CD4-positive, alpha-beta T cell (primary cell): ENCODE measurements at regions not wholly inside any gene's neighbourhood (a gene's known extent, or its start where the extent isn't known, plus 50 kb on each side); places are given as distances from the start of the nearest gene placed in this dataset.
"Not testable (repeated sequence)": the region's sequence is repeated elsewhere in the genome, so short reads cannot be mapped to it uniquely, and the experiment has no call there.

Experiments
- ATAC-seq: fragments of 200-7000 bp; cut with Tn5 transposase; one replicate; pipeline ENCODE4 v1.10.0; 2022; ENCODE audit warnings: mild to moderate bottlenecking; ENCODE audit not compliant: poor library complexity
- CTCF ChIA-PET: fragments of 350-600 bp; sonication (Branson Sonifier 250); formaldehyde crosslinking; loops from one replicate; lab custom pipeline; 2021; ENCODE audit warnings: antibody characterized with exemption, inconsistent platforms; lab: Charles Lee
- POLR2A ChIA-PET: fragments of 350-600 bp; sonication (Branson Sonifier 250); formaldehyde crosslinking; loops from one replicate; lab custom pipeline; 2021; ENCODE audit warnings: antibody characterized with exemption, inconsistent platforms; lab: Charles Lee
- DNase-seq, 14 experiments: peaks; one replicate each; pipeline ENCODE4 v3.0.0-alpha.2; 2013 to 2020; ENCODE audit warnings: mixed read lengths in 2 of 14
- H3K27ac ChIP-seq, 2 donors: one replicate each; pipeline versions ENCODE4 v1.5.1 to v1.7.0; 2013; ENCODE audit warnings: low read length in 2 of 2, low read depth in 1 of 2, mild to moderate bottlenecking in 1 of 2
- H3K27me3 ChIP-seq, 2 experiments: 1 replicate in 1 of 2; 2 replicates in 1 of 2; pipeline versions ENCODE4 v1.6.1 to v1.7.0; 2013; ENCODE audit warnings: low read length in 2 of 2, control low read depth in 1 of 2, mild to moderate bottlenecking in 1 of 2, moderate library complexity in 1 of 2; ENCODE audit not compliant: insufficient read depth in 2 of 2, control insufficient read depth in 1 of 2
- H3K36me3 ChIP-seq: one replicate; pipeline ENCODE4 v1.6.1; 2013; ENCODE audit warnings: low read length, control low read depth; ENCODE audit not compliant: insufficient read depth
- H3K4me1 ChIP-seq: one replicate; pipeline ENCODE4 v1.6.1; 2013; ENCODE audit warnings: low read length, control low read depth; ENCODE audit not compliant: insufficient read depth
- H3K4me3 ChIP-seq: one replicate; pipeline ENCODE4 v1.5.1; 2013; ENCODE audit warnings: mild to moderate bottlenecking, low read length, moderate library complexity
- H3K9me3 ChIP-seq, 2 experiments: 1 replicate in 1 of 2; 2 replicates in 1 of 2; pipeline versions ENCODE4 v1.6.1 to v1.7.0; 2013; ENCODE audit warnings: low read length in 2 of 2, mild to moderate bottlenecking in 2 of 2, control low read depth in 1 of 2, moderate library complexity in 1 of 2; ENCODE audit not compliant: control insufficient read depth in 1 of 2, insufficient read depth in 1 of 2
- H3K27ac Mint-ChIP-seq: one replicate; pipeline ENCODE4 v1.8.0; 2020; ENCODE audit warnings: mixed read lengths
- H3K27me3 Mint-ChIP-seq: one replicate; pipeline ENCODE4 v1.8.0; 2021; ENCODE audit warnings: mixed read lengths
- H3K36me3 Mint-ChIP-seq: one replicate; pipeline ENCODE4 v1.8.0; 2021; ENCODE audit warnings: low read depth, mixed read lengths
- H3K4me1 Mint-ChIP-seq: one replicate; pipeline ENCODE4 v1.8.0; 2021; ENCODE audit warnings: low read depth, mixed read lengths
- H3K4me3 Mint-ChIP-seq: one replicate; pipeline ENCODE4 v1.8.0; 2020; ENCODE audit warnings: mild to moderate bottlenecking, mixed read lengths
- H3K9me3 Mint-ChIP-seq: one replicate; pipeline ENCODE4 v1.8.0; 2020; ENCODE audit warnings: mixed read lengths
- intact Hi-C, 2 experiments: fragments of 100-400 bp; cut with DNase I in 1 of 2; cut with micrococcal nuclease in 1 of 2; formaldehyde crosslinking; loops; one replicate each; pipeline versions ENCODE4 v1.15.1 to v1.9.0; 2023 to 2025; cut with DNase I, micrococcal nuclease
- TF ChIP-seq, protein P1 (sequence below): fragments of 200-600 bp; IDR thresholded peaks from one replicate; pipeline ENCODE4 v1.8.0; 2022; ENCODE audit warnings: antibody characterized with exemption, mild to moderate bottlenecking

DNA sequence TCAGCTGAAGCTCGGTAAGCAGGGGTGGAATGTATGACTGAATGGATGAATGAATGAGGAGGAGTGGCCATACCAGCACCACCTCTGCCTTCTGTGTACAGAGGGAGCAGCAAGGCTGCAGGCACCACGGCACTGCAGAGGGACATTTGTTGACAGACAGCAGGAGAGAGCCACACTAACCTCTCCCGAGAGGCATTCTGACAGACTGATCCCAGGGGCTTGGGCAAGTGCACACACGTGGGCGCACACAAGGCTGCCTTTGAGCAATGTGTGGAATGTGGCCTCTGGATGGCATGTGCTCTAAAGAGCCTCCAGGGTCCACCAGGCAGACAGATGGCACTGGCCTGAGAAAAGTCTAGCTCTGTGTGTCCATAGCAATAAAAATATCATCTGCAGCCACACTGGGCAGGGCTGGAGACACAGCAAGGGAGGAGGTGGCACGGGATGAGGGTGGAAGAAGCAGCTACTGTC is 111.8 kb downstream of the ACTL7B start:
- CTCF ChIA-PET, result no interaction called here
- no peak for DNase-seq

DNA sequence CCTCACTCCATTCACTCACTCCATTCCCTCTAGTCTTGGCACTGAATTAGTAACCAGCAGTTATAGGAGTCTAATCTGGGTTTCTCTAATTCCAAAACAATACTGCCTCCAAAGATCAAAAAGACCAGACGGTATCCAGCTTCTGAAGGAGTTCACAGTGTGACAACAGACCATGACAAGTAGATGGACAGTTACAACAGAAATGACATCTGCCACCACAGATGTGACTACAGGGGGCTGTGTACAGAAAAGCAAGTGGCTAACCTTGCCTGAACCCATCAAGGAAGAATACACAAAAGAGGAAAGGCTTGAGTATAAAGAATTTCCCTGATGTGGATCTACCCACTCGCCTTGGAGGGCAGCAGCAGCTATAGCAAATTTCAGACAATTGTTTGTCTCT is 112.4 kb downstream of the ACTL7B start:
- Mint-ChIP-seq H3K36me3 (no peaks in the 10 kb centered on the region), H3K27ac (no peak overlapping the region), H3K4me3 (no peak overlapping the region), H3K4me1 (no peaks in the 10 kb centered on the region), H3K9me3 (no peaks in the 10 kb centered on the region), H3K27me3 (peaks cover 5% of the 10 kb centered on the region)
- H3K27ac ChIP-seq, result no peak overlapping the region
- intact Hi-C loops, result no loop called here
- CTCF ChIA-PET, result no interaction called here
- no peaks in the 10 kb centered on the region for H3K9me3 ChIP-seq
- no peaks in the 10 kb centered on the region for H3K36me3 ChIP-seq
- TF ChIP-seq, protein P1, sequence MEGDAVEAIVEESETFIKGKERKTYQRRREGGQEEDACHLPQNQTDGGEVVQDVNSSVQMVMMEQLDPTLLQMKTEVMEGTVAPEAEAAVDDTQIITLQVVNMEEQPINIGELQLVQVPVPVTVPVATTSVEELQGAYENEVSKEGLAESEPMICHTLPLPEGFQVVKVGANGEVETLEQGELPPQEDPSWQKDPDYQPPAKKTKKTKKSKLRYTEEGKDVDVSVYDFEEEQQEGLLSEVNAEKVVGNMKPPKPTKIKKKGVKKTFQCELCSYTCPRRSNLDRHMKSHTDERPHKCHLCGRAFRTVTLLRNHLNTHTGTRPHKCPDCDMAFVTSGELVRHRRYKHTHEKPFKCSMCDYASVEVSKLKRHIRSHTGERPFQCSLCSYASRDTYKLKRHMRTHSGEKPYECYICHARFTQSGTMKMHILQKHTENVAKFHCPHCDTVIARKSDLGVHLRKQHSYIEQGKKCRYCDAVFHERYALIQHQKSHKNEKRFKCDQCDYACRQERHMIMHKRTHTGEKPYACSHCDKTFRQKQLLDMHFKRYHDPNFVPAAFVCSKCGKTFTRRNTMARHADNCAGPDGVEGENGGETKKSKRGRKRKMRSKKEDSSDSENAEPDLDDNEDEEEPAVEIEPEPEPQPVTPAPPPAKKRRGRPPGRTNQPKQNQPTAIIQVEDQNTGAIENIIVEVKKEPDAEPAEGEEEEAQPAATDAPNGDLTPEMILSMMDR, result no peak
- no peak overlapping the region for H3K4me3 ChIP-seq
- no peak for DNase-seq
- no peaks in the 10 kb centered on the region for H3K4me1 ChIP-seq
- POLR2A ChIA-PET, result no interaction called here
- peaks cover 0 to 4% of the 10 kb centered on the region in 2 experiments for H3K27me3 ChIP-seq
- no peak for ATAC-seq

More for the DNA sequence above, 111.8 kb downstream of the ACTL7B start:
- Histone ChIP-seq H3K9me3 (no peaks in the 10 kb centered on the region), H3K27me3 (peaks cover 0 to 4% of the 10 kb centered on the region in 2 experiments), H3K36me3 (no peaks in the 10 kb centered on the region), H3K27ac (no peak overlapping the region), H3K4me3 (no peak overlapping the region), H3K4me1 (no peaks in the 10 kb centered on the region)
- intact Hi-C loops, result no loop called here
- H3K4me3 Mint-ChIP-seq, result no peak overlapping the region
- POLR2A ChIA-PET, result no interaction called here
- H3K4me1 Mint-ChIP-seq, result no peaks in the 10 kb centered on the region
- no peaks in the 10 kb centered on the region for H3K36me3 Mint-ChIP-seq
- TF ChIP-seq, protein P1, result no peak
- H3K9me3 Mint-ChIP-seq, result no peaks in the 10 kb centered on the region
- no peak overlapping the region for H3K27ac Mint-ChIP-seq
- no peak for ATAC-seq
- H3K27me3 Mint-ChIP-seq, result peaks cover 5% of the 10 kb centered on the region

DNA sequence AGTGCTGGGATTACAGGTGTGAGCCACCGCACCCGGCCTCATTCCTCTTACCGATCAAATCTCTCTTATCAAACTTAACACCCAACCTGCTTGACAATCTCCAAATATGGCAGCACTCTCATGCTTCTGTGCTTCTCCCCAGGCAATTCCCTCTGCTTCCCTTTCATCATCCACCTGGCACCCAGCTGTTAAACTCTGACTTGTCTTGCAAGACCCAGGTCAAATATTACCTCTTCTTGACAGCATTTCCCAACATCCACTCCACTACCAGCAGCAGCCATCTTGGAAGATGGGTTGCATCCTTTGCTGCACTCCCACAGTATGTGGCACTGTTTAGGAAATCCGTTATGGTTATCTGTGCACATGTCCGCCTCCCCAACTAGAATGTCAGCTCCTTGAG is 113.6 kb downstream of the ACTL7B start:
- Histone ChIP-seq H3K9me3 (no peaks in the 10 kb centered on the region), H3K27ac (no peak overlapping the region), H3K36me3 (no peaks in the 10 kb centered on the region), H3K4me3 (no peak overlapping the region), H3K4me1 (no peaks in the 10 kb centered on the region), H3K27me3 (peaks cover 0 to 4% of the 10 kb centered on the region in 2 experiments)
- H3K4me1 Mint-ChIP-seq, result no peaks in the 10 kb centered on the region
- H3K4me3 Mint-ChIP-seq, result no peak overlapping the region
- ChIA-PET CTCF (no interaction called here), POLR2A (no interaction called here)
- no peak for ATAC-seq
- H3K27ac Mint-ChIP-seq, result no peak overlapping the region
- no peaks in the 10 kb centered on the region for H3K36me3 Mint-ChIP-seq
- TF ChIP-seq, protein P1, result no peak
- no peaks in the 10 kb centered on the region for H3K9me3 Mint-ChIP-seq
- no peak for DNase-seq
- intact Hi-C loops, result no loop called here
- peaks cover 5% of the 10 kb centered on the region for H3K27me3 Mint-ChIP-seq

DNA sequence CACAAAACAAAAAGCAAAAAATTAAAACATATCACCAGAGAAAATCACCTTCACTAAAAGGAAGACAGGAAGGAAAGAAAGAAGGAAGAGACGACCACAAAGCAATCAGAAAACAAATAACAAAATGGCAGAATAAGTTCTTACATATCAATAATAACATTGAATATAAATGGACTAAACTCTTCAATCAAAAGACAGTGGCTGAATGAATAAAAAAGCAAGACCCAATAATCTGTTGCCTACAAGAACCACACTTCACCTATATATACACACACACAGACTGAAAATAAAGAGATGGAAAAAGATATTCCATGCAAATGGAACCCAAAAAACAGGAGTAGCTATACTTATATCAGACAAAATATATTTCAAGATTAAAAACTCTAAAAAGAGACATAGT is 124.5 kb downstream of the ACTL7B start:
- CTCF ChIA-PET, H3K4me1 Mint-ChIP-seq, H3K27ac Mint-ChIP-seq, H3K4me3 Mint-ChIP-seq, POLR2A ChIA-PET, H3K9me3 ChIP-seq, intact Hi-C loops, H3K36me3 Mint-ChIP-seq, H3K36me3 ChIP-seq, H3K4me1 ChIP-seq, H3K27me3 Mint-ChIP-seq, H3K27me3 ChIP-seq, DNase-seq, H3K4me3 ChIP-seq, H3K27ac ChIP-seq, ATAC-seq: not testable (repeated sequence)
- H3K9me3 Mint-ChIP-seq, result peaks cover 20% of the 10 kb centered on the region
